Trophoblast cell (in vitro differentiated cells and primary cell): ENCODE measurements at regions not wholly inside any gene's neighbourhood (a gene's known extent, or its start where the extent isn't known, plus 50 kb on each side); places are given as distances from the start of the nearest gene placed in this dataset.

Source experiments
- DNase-seq, 2 donors: peaks; one replicate each; pipeline ENCODE4 v3.0.0-alpha.2; 2016
- H2AFZ ChIP-seq: 2 replicates; pipeline ENCODE4 v1.6.1; 2013; ENCODE audit warnings: low read length, moderate library complexity, mild to moderate bottlenecking; ENCODE audit not compliant: insufficient read depth, poor library complexity
- H2AK5ac ChIP-seq: 2 replicates; pipeline ENCODE4 v1.6.1; 2013; ENCODE audit warnings: mild to moderate bottlenecking, low read length
- H2BK120ac ChIP-seq: 2 replicates; pipeline ENCODE4 v1.6.1; 2013; ENCODE audit warnings: low read length, mild to moderate bottlenecking, moderate library complexity; ENCODE audit not compliant: insufficient read depth, poor library complexity
- H2BK12ac ChIP-seq: 2 replicates; pipeline ENCODE4 v1.6.1; 2013; ENCODE audit warnings: mild to moderate bottlenecking, low read length, moderate library complexity
- H2BK5ac ChIP-seq: 2 replicates; pipeline ENCODE4 v1.6.1; 2013; ENCODE audit warnings: low read length, low read depth, moderate library complexity, mild to moderate bottlenecking; ENCODE audit not compliant: poor library complexity
- H3K14ac ChIP-seq: 2 replicates; pipeline ENCODE4 v1.6.1; 2013; ENCODE audit warnings: mild to moderate bottlenecking, low read length
- H3K18ac ChIP-seq: 2 replicates; pipeline ENCODE4 v1.6.1; 2013; ENCODE audit warnings: mild to moderate bottlenecking, low read length
- H3K23ac ChIP-seq: 2 replicates; pipeline ENCODE4 v1.6.1; 2013; ENCODE audit warnings: low read length
- H3K27ac ChIP-seq: 2 replicates; pipeline ENCODE4 v1.5.1; 2013; ENCODE audit warnings: low read depth, mild to moderate bottlenecking, inconsistent platforms, low read length, moderate library complexity
- H3K27me3 ChIP-seq: 2 replicates; pipeline ENCODE4 v1.6.1; 2013; ENCODE audit warnings: inconsistent platforms, mild to moderate bottlenecking, low read length, moderate library complexity; ENCODE audit not compliant: insufficient read depth
- H3K36me3 ChIP-seq, 2 experiments: 1 replicate in 1 of 2; 2 replicates in 1 of 2; pipeline ENCODE4 v1.6.1; 2013; ENCODE audit warnings: low read length in 2 of 2, mild to moderate bottlenecking in 2 of 2, moderate library complexity in 1 of 2; ENCODE audit not compliant: insufficient read depth in 2 of 2, control insufficient read depth in 1 of 2
- H3K4ac ChIP-seq: 2 replicates; pipeline ENCODE4 v1.6.1; 2013; ENCODE audit warnings: low read depth, mild to moderate bottlenecking, low read length, moderate library complexity
- H3K4me1 ChIP-seq, 2 experiments: 1 replicate in 1 of 2; 2 replicates in 1 of 2; pipeline ENCODE4 v1.6.1; 2013; ENCODE audit warnings: low read length in 2 of 2, mild to moderate bottlenecking in 2 of 2, moderate library complexity in 1 of 2; ENCODE audit not compliant: insufficient read depth in 2 of 2, control insufficient read depth in 1 of 2
- H3K4me2 ChIP-seq: 2 replicates; pipeline ENCODE4 v1.6.1; 2013; ENCODE audit warnings: inconsistent platforms, mild to moderate bottlenecking, low read length, moderate library complexity
- H3K4me3 ChIP-seq: 2 replicates; pipeline ENCODE4 v1.5.1; 2013; ENCODE audit warnings: mild to moderate bottlenecking, low read depth, low read length, inconsistent platforms
- H3K79me1 ChIP-seq: one replicate; pipeline ENCODE4 v1.6.1; 2013; ENCODE audit warnings: low read length
- H3K79me2 ChIP-seq: 2 replicates; pipeline ENCODE4 v1.6.1; 2013; ENCODE audit warnings: low read length, mild to moderate bottlenecking; ENCODE audit not compliant: control insufficient read depth, insufficient read depth, poor library complexity
- H3K9ac ChIP-seq: 2 replicates; pipeline ENCODE4 v1.6.1; 2013; ENCODE audit warnings: mild to moderate bottlenecking, low read length
- H3K9me3 ChIP-seq: 2 replicates; pipeline ENCODE4 v1.6.1; 2013; ENCODE audit warnings: low read depth, mild to moderate bottlenecking, control low read depth, inconsistent platforms, low read length; ENCODE audit not compliant: insufficient read depth
- H4K12ac ChIP-seq: 2 replicates; pipeline ENCODE4 v1.6.1; 2013; ENCODE audit warnings: low read depth, mild to moderate bottlenecking, low read length, moderate library complexity
- H4K8ac ChIP-seq: 2 replicates; pipeline ENCODE4 v1.6.1; 2013; ENCODE audit warnings: low read depth, mild to moderate bottlenecking, low read length, moderate library complexity
- H4K91ac ChIP-seq: one replicate; pipeline ENCODE4 v1.6.1; 2013; ENCODE audit warnings: low read depth, mild to moderate bottlenecking, low read length, moderate library complexity
- WGBS: extraction: QIAGEN DNeasy Blood & Tissue Kit; methylation state at CpG from one replicate; pipeline ENCODE4 v1.1.7; 2013; ENCODE audit warnings: missing lambda C conversion rate; ENCODE audit not compliant: insufficient read length, insufficient coverage; ENCODE audit errors: extremely low coverage; 5-methylcytosine and 5-hydroxymethylcytosine counted together

DNA sequence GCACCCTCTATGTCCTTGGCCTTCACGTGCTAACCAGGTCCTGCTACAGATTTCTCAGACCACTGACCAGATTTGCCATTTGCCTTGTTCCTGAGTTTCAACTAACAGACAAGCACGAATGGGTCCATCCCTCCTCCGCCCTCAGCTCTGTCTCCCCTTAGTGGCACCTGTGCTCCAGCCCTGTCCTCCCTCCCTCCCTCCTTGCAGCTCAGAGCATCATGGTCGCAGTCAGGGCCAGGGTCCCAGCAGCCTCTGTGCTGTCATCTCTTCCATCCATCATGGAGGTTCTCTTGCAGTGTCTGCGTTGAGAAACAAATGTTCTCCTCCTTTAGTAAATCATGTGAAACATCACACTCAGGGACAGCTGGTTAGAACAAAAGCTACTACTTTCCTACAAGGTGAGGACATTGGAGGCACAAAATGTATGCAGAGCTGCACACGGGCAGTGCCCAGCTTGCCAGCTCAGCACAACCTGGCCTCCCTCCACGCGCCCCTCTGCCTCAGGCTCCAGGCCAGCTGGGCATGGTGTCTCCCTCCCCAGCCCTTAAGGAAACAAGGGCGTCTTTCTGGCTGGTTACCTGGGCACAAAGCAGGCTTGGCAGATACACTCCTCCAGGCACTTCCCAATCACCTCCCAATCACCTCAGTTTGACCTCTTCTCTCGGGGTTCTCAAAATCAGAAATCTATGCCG lies 79.5 kb upstream of the ATP6AP2 start:
- H3K9ac ChIP-seq: no peak overlapping the region
- H3K36me3 ChIP-seq: no peaks in the 10 kb centered on the region
- H3K27ac ChIP-seq: no peak overlapping the region
- no peak overlapping the region for H3K14ac ChIP-seq
- no peak overlapping the region for H2AK5ac ChIP-seq
- H3K4me1 ChIP-seq: peaks cover 5 to 6% of the 10 kb centered on the region in 2 experiments
- no peak overlapping the region for H2BK5ac ChIP-seq
- H3K23ac ChIP-seq: no peak overlapping the region
- H2AFZ ChIP-seq: no peak overlapping the region
- H3K79me2 ChIP-seq: no peaks in the 10 kb centered on the region
- no peak for DNase-seq
- H3K18ac ChIP-seq: no peak overlapping the region
- H4K91ac ChIP-seq: no peak overlapping the region
- no peak overlapping the region for H2BK120ac ChIP-seq
- H3K4ac ChIP-seq: no peak overlapping the region
- no peak overlapping the region for H3K4me2 ChIP-seq
- no peaks in the 10 kb centered on the region for H3K9me3 ChIP-seq
- H3K27me3 ChIP-seq: no peaks in the 10 kb centered on the region
- H3K4me3 ChIP-seq: no peak overlapping the region
- no CpG with 5 or more reads among the region's 11 CpGs for WGBS
- H4K12ac ChIP-seq: no peak overlapping the region
- H4K8ac ChIP-seq: no peak overlapping the region
- no peak overlapping the region for H2BK12ac ChIP-seq
- H3K79me1 ChIP-seq: no peaks in the 10 kb centered on the region

- Histone ChIP-seq H2BK5ac (no peak overlapping the region), H4K91ac (no peak overlapping the region), H3K79me1 (no peaks in the 10 kb centered on the region), H3K27ac (no peak overlapping the region), H2BK12ac (no peak overlapping the region), H3K27me3 (no peaks in the 10 kb centered on the region), H3K4me2 (no peak overlapping the region), H2AK5ac (no peak overlapping the region), H4K12ac (no peak overlapping the region), H3K9ac (no peak overlapping the region), H2AFZ (no peak overlapping the region), H3K36me3 (no peaks in the 10 kb centered on the region), H3K4ac (no peak overlapping the region), H3K14ac (no peak overlapping the region), H3K4me1 (peaks cover 2 to 3% of the 10 kb centered on the region in 2 experiments), H4K8ac (no peak overlapping the region), H2BK120ac (no peak overlapping the region), H3K23ac (no peak overlapping the region), H3K9me3 (no peaks in the 10 kb centered on the region), H3K4me3 (no peak overlapping the region), H3K79me2 (no peaks in the 10 kb centered on the region), H3K18ac (no peak overlapping the region)
- no peak for DNase-seq
- no CpG with 5 or more reads among the region's 4 CpGs for WGBS
These were observed 84.0 kb upstream of the ATP6AP2 start for GRCh38 chrX:40496728-40497127.

DNA sequence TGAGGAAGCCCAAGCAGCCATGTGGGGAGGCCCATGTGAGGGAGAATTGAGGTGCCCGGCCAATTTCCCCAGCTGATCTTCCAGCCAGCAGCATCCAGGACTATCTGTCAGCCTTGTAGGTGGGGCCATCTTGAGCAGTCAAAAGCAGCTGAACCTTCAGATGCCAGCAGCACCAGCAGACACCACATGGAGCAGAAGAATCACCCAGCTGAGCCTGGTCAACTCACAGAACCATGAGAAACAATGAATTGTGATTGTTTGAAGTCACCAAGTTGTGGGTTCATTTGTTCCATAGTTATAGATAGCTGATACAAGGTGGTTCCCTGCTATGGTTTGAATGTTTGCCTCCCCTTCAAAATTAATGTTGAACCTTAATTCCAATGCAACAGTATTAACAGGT lies 85.1 kb upstream of the ATP6AP2 start:
- WGBS: no CpG with 5 or more reads among the region's 1 CpG
- no peaks in the 10 kb centered on the region for H3K36me3 ChIP-seq
- H3K9ac ChIP-seq: no peak overlapping the region
- no peak overlapping the region for H4K12ac ChIP-seq
- no peaks in the 10 kb centered on the region for H3K27me3 ChIP-seq
- no peaks in the 10 kb centered on the region for H3K79me1 ChIP-seq
- H3K23ac ChIP-seq: no peak overlapping the region
- H3K27ac ChIP-seq: no peak overlapping the region
- peaks cover 2 to 3% of the 10 kb centered on the region in 2 experiments for H3K4me1 ChIP-seq
- H2BK120ac ChIP-seq: no peak overlapping the region
- no peak overlapping the region for H3K4ac ChIP-seq
- H4K91ac ChIP-seq: no peak overlapping the region
- no peaks in the 10 kb centered on the region for H3K79me2 ChIP-seq
- H3K9me3 ChIP-seq: no peaks in the 10 kb centered on the region
- H2AK5ac ChIP-seq: no peak overlapping the region
- no peak overlapping the region for H2AFZ ChIP-seq
- no peak overlapping the region for H4K8ac ChIP-seq
- DNase-seq: no peak
- H3K18ac ChIP-seq: no peak overlapping the region
- no peak overlapping the region for H3K4me3 ChIP-seq
- H3K14ac ChIP-seq: no peak overlapping the region
- no peak overlapping the region for H3K4me2 ChIP-seq
- H2BK5ac ChIP-seq: no peak overlapping the region
- no peak overlapping the region for H2BK12ac ChIP-seq

DNA sequence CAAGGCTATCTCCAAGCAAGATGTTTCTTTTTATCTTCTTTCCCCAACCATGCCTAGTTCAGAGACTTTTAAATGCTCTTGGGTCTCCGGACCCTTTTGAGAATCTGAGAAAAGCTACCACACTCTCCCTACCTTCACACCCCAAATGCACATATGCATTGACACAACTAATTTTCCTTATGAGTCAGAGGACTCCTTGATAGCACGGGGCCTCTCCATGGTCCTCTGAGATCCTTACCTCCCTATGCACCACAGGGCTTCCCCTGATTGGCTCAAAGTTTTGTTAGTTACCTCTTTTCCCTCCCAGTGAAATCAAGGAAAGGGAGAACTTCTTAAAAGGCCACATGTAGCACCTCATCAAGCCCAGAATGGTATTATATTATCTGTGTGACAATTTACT lies 86.8 kb upstream of the ATP6AP2 start:
- Histone ChIP-seq H3K27ac (no peak overlapping the region), H2BK12ac (no peak overlapping the region), H3K9me3 (no peaks in the 10 kb centered on the region), H3K4me2 (no peak overlapping the region), H2AFZ (no peak overlapping the region), H2BK120ac (no peak overlapping the region), H3K9ac (no peak overlapping the region), H3K36me3 (no peaks in the 10 kb centered on the region), H2BK5ac (no peak overlapping the region), H3K23ac (no peak overlapping the region), H3K18ac (no peak overlapping the region), H3K14ac (no peak overlapping the region), H4K12ac (no peak overlapping the region), H3K4me1 (no peaks in the 10 kb centered on the region), H3K4ac (no peak overlapping the region), H3K79me2 (no peaks in the 10 kb centered on the region), H2AK5ac (no peak overlapping the region), H4K8ac (no peak overlapping the region), H3K4me3 (no peak overlapping the region), H4K91ac (no peak overlapping the region), H3K79me1 (no peaks in the 10 kb centered on the region), H3K27me3 (no peaks in the 10 kb centered on the region)
- WGBS: no CpG with 5 or more reads among the region's 2 CpGs
- DNase-seq: no peak
